Astrocyte (in vitro differentiated cells and primary cell): ENCODE measurements at regions not wholly inside any gene's neighbourhood (a gene's known extent, or its start where the extent isn't known, plus 50 kb on each side); places are given as distances from the start of the nearest gene placed in this dataset.

ENCODE experiments used
- DNase-seq: peaks from one replicate; pipeline ENCODE4 v3.0.0-alpha.2; 2010; ENCODE audit warnings: low read depth
- FAIRE-seq: peaks from 2 replicates; lab custom pipeline; 2011; peaks lifted over from hg19 to GRCh38; lab: Jason Lieb, UNC
- H2AFZ ChIP-seq: 2 replicates; pipeline ENCODE4 v1.6.0; 2012; ENCODE audit warnings: low read depth, low read length, inconsistent platforms
- H3K27ac ChIP-seq: 2 replicates; pipeline ENCODE4 v1.5.1; 2011; ENCODE audit warnings: low read depth, low read length, inconsistent platforms
- H3K27me3 ChIP-seq: 2 replicates; pipeline ENCODE4 v1.6.0; 2011; ENCODE audit warnings: low read length, inconsistent platforms; ENCODE audit not compliant: insufficient read depth
- H3K36me3 ChIP-seq: 2 replicates; pipeline ENCODE4 v1.5.1; 2011; ENCODE audit warnings: low read length, inconsistent platforms; ENCODE audit not compliant: insufficient read depth
- H3K4me1 ChIP-seq: 2 replicates; pipeline ENCODE4 v1.5.1; 2011; ENCODE audit warnings: low read length, inconsistent platforms; ENCODE audit not compliant: insufficient read depth
- H3K4me2 ChIP-seq: 2 replicates; pipeline ENCODE4 v1.6.0; 2012; ENCODE audit warnings: low read length, inconsistent platforms
- H3K4me3 ChIP-seq: 2 replicates; pipeline ENCODE4 v1.5.1; 2011; ENCODE audit warnings: low read depth, mild to moderate bottlenecking, low read length, inconsistent platforms; ENCODE audit not compliant: insufficient read depth
- H3K79me2 ChIP-seq: 2 replicates; pipeline ENCODE4 v1.6.0; 2012; ENCODE audit warnings: mild to moderate bottlenecking, low read length, inconsistent platforms; ENCODE audit not compliant: insufficient read depth
- H3K9ac ChIP-seq: 2 replicates; pipeline ENCODE4 v1.6.0; 2012; ENCODE audit warnings: mild to moderate bottlenecking, low read length, inconsistent platforms
- H3K9me3 ChIP-seq: 2 replicates; pipeline ENCODE4 v1.5.1; 2012; ENCODE audit warnings: low read depth, mild to moderate bottlenecking, low read length, inconsistent platforms; ENCODE audit not compliant: insufficient read depth
- H4K20me1 ChIP-seq: 2 replicates; pipeline ENCODE4 v1.6.0; 2012; ENCODE audit warnings: low read length, inconsistent platforms; ENCODE audit not compliant: insufficient read depth
- H3K27ac Mint-ChIP-seq: one replicate; pipeline ENCODE4 v1.8.0; 2021; ENCODE audit warnings: mild to moderate bottlenecking, mixed read lengths; ENCODE audit not compliant: unreplicated experiment
- H3K27me3 Mint-ChIP-seq: one replicate; pipeline ENCODE4 v1.8.0; 2021; ENCODE audit warnings: low read depth, mixed read lengths; ENCODE audit not compliant: unreplicated experiment
- H3K36me3 Mint-ChIP-seq: one replicate; pipeline ENCODE4 v1.8.0; 2021; ENCODE audit warnings: low read depth, mixed read lengths; ENCODE audit not compliant: unreplicated experiment
- H3K4me1 Mint-ChIP-seq: one replicate; pipeline ENCODE4 v1.8.0; 2021; ENCODE audit warnings: low read depth, mixed read lengths; ENCODE audit not compliant: unreplicated experiment
- H3K4me3 Mint-ChIP-seq: one replicate; pipeline ENCODE4 v1.8.0; 2021; ENCODE audit warnings: mild to moderate bottlenecking, moderate library complexity, mixed read lengths; ENCODE audit not compliant: unreplicated experiment
- H3K9me3 Mint-ChIP-seq: one replicate; pipeline ENCODE4 v1.8.0; 2021; ENCODE audit warnings: mild to moderate bottlenecking, mixed read lengths; ENCODE audit not compliant: unreplicated experiment
- CTCF ChIP-seq: IDR thresholded peaks from 2 replicates; pipeline ENCODE4 v1.5.1; 2011; ENCODE audit warnings: low read depth, mild to moderate bottlenecking, inconsistent platforms, low read length, moderate library complexity; ENCODE audit not compliant: insufficient read depth
- EZH2 ChIP-seq: IDR thresholded peaks from 2 replicates; pipeline ENCODE4 v1.6.1; 2012; ENCODE audit warnings: mild to moderate bottlenecking, low read length, inconsistent platforms; ENCODE audit not compliant: insufficient read depth

DNA sequence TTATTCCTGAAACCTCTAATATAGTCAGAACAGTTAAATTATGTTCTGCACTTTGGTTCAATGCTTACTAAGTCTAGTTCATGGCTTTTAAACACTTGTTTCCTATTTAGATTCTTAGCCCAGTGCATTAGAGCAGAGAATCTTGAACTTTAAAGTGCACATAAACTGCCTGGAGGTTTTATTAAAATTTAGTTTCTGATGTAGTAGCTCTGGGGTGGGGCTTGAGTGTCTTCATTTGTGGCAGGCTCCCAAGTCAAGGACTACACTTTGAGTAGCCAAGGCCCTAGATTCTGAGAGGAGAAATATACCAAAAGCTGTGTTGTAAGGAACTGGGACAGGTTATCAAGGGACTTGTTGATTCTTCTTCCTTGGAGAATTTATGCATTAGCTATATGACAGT is 1604.2 kb downstream of the KHDRBS2 start:
- no peak overlapping the region for H3K4me2 ChIP-seq
- H3K36me3 ChIP-seq = no peaks in the 10 kb centered on the region
- TF ChIP-seq EZH2 (no peak), CTCF (no peak)
- H3K27ac ChIP-seq = no peak overlapping the region
- H3K9me3 Mint-ChIP-seq = no peaks in the 10 kb centered on the region
- no peaks in the 10 kb centered on the region for H3K27me3 Mint-ChIP-seq
- H3K27me3 ChIP-seq = no peaks in the 10 kb centered on the region
- DNase-seq (no peak), FAIRE-seq (no peak)
- no peak overlapping the region for H3K9ac ChIP-seq
- no peak overlapping the region for H2AFZ ChIP-seq
- H3K79me2 ChIP-seq = no peaks in the 10 kb centered on the region
- peaks cover 6% of the 10 kb centered on the region for H3K9me3 ChIP-seq
- no peaks in the 10 kb centered on the region for H4K20me1 ChIP-seq
- H3K27ac Mint-ChIP-seq = no peak overlapping the region
- H3K4me1 ChIP-seq = no peaks in the 10 kb centered on the region
- H3K4me1 Mint-ChIP-seq = peaks cover 1% of the 10 kb centered on the region
- H3K4me3 Mint-ChIP-seq = no peak overlapping the region
- no peaks in the 10 kb centered on the region for H3K36me3 Mint-ChIP-seq
- no peak overlapping the region for H3K4me3 ChIP-seq

GRCh38 chr6:60679175-60679574 is 1606.8 kb downstream of the KHDRBS2 start:
- Mint-ChIP-seq H3K27ac (no peak overlapping the region), H3K4me1 (peaks cover 1% of the 10 kb centered on the region), H3K27me3 (no peaks in the 10 kb centered on the region), H3K9me3 (peaks cover 3% of the 10 kb centered on the region), H3K4me3 (no peak overlapping the region), H3K36me3 (no peaks in the 10 kb centered on the region)
- H3K79me2 ChIP-seq = no peaks in the 10 kb centered on the region
- H3K36me3 ChIP-seq = no peaks in the 10 kb centered on the region
- DNase-seq (no peak), FAIRE-seq (no peak)
- no peak overlapping the region for H3K27ac ChIP-seq
- TF ChIP-seq CTCF (no peak), EZH2 (no peak)
- H2AFZ ChIP-seq = no peak overlapping the region
- no peak overlapping the region for H3K4me3 ChIP-seq
- no peak overlapping the region for H3K9ac ChIP-seq
- H4K20me1 ChIP-seq = no peaks in the 10 kb centered on the region
- peaks cover 6% of the 10 kb centered on the region for H3K9me3 ChIP-seq
- no peak overlapping the region for H3K4me2 ChIP-seq
- H3K27me3 ChIP-seq = no peaks in the 10 kb centered on the region
- H3K4me1 ChIP-seq = no peaks in the 10 kb centered on the region

GRCh38 chr6:60671369-60671768 is 1614.7 kb downstream of the KHDRBS2 start:
- Histone ChIP-seq H3K36me3 (no peaks in the 10 kb centered on the region), H3K4me2 (no peak overlapping the region), H3K9ac (no peak overlapping the region), H3K9me3 (peaks cover 7% of the 10 kb centered on the region), H3K4me1 (no peaks in the 10 kb centered on the region), H4K20me1 (no peaks in the 10 kb centered on the region), H3K4me3 (no peak overlapping the region), H2AFZ (no peak overlapping the region), H3K27ac (no peak overlapping the region), H3K79me2 (no peaks in the 10 kb centered on the region), H3K27me3 (no peaks in the 10 kb centered on the region)
- Mint-ChIP-seq H3K4me1 (no peaks in the 10 kb centered on the region), H3K27ac (no peak overlapping the region), H3K27me3 (no peaks in the 10 kb centered on the region), H3K4me3 (no peak overlapping the region), H3K36me3 (no peaks in the 10 kb centered on the region), H3K9me3 (peaks cover 3% of the 10 kb centered on the region)
- TF ChIP-seq EZH2 (no peak), CTCF (no peak)
- FAIRE-seq = no peak
- no peak for DNase-seq
